ENCODE measurements at regions not wholly inside any gene's neighbourhood (a gene's known extent, or its start where the extent isn't known, plus 50 kb on each side); places are given as distances from the start of the nearest gene placed in this dataset.

- TF ChIP-seq, protein P1, sequence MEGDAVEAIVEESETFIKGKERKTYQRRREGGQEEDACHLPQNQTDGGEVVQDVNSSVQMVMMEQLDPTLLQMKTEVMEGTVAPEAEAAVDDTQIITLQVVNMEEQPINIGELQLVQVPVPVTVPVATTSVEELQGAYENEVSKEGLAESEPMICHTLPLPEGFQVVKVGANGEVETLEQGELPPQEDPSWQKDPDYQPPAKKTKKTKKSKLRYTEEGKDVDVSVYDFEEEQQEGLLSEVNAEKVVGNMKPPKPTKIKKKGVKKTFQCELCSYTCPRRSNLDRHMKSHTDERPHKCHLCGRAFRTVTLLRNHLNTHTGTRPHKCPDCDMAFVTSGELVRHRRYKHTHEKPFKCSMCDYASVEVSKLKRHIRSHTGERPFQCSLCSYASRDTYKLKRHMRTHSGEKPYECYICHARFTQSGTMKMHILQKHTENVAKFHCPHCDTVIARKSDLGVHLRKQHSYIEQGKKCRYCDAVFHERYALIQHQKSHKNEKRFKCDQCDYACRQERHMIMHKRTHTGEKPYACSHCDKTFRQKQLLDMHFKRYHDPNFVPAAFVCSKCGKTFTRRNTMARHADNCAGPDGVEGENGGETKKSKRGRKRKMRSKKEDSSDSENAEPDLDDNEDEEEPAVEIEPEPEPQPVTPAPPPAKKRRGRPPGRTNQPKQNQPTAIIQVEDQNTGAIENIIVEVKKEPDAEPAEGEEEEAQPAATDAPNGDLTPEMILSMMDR (IDR thresholded peaks at IDR 0.05): no peak
- no peak for TF ChIP-seq EZH2 (IDR thresholded peaks at IDR 0.05)
- TF ChIP-seq EZH2phosphoT487 (IDR thresholded peaks at IDR 0.05): no peak
Observed at GRCh38 chr12:60394665-60395064, 798.8 kb downstream of the SLC16A7 start.
